ENCODE measurements at regions not wholly inside any gene's neighbourhood (a gene's known extent, or its start where the extent isn't known, plus 50 kb on each side); places are given as distances from the start of the nearest gene placed in this dataset.

DNA sequence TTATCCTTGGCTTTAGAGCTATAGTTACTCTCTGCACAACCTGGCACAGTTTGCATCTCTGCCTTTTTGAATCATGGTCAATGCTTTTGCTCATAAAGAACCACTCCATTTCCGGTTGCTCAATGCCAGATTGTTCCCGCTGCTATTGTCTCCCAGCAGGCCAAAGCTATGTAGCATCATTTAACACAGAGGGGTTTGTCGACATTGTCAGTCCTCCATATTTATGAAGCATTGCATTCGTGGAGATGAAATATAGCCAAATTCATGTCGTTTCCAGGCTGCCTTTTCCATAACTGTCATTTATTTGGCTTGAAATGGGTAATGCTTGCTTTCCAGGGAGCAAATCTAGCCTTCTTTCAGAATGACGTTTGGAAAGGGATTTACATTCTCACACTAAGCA is 598.8 kb downstream of the EPHA7 start:
- H3K4me1 Mint-ChIP-seq (ENCODE audit: low read depth in 2 of 2): no peaks in the 10 kb centered on the region
- no peak overlapping the region for H3K27ac Mint-ChIP-seq
- no peaks in the 10 kb centered on the region for H3K27me3 Mint-ChIP-seq
- no peak for DNase-seq
- no peak overlapping the region for H3K4me3 Mint-ChIP-seq
- peaks cover 7 to 9% of the 10 kb centered on the region in 2 donors for H3K9me3 Mint-ChIP-seq
- H3K36me3 Mint-ChIP-seq (ENCODE audit: insufficient read depth): no peaks in the 10 kb centered on the region
- no peak for ATAC-seq (replicated peaks)

DNA sequence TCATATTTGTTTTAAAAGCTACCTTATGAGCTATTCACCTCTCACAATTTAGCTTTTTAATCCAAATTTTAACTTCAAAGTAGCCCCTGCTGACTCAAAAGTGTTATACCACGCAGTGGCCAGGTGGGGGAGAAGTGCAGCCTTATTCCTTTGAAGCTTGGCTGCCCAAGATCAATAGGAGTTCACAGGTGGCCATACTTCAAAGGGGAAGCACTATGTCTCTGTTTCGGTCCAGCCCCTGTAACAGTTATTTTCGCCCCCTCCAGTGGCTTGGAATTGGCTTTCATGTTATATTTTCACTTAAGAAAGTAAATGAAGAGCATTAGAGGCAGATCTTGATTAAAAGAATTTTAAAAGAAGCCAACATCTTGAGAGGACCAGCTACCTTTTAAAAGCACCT is 608.4 kb downstream of the EPHA7 start:
- H3K27me3 Mint-ChIP-seq: no peaks in the 10 kb centered on the region
- H3K4me1 Mint-ChIP-seq (ENCODE audit: low read depth in 2 of 2): no peaks in the 10 kb centered on the region
- H3K27ac Mint-ChIP-seq: no peak overlapping the region
- no peak overlapping the region for H3K4me3 Mint-ChIP-seq
- no peaks in the 10 kb centered on the region for H3K9me3 Mint-ChIP-seq
- ATAC-seq (replicated peaks): no peak
- no peak for DNase-seq
- no peaks in the 10 kb centered on the region for H3K36me3 Mint-ChIP-seq (ENCODE audit: insufficient read depth)

DNA sequence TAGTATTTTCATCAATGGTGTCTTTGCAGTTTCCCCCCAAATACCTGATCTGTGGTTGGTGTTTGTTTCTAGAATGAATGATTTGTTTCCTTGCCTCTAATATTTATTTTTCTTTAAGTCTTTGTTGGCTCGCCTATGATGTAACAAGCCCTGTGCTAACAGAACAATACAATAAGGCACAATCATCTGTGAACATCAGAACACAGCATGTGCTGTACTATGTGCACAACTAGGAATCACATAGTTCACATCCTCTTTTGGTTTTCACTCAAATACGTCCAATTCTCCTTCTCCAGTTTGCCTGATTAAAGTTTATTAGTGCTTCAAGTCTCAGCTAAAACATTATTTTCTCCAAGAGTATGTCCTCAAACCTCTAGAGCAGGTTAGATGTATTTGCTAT is 613.1 kb downstream of the EPHA7 start:
- Mint-ChIP-seq H3K27me3 (no peaks in the 10 kb centered on the region), H3K36me3 (ENCODE audit: insufficient read depth) (no peaks in the 10 kb centered on the region), H3K9me3 (peaks cover 3 to 9% of the 10 kb centered on the region in 2 donors), H3K27ac (no peak overlapping the region), H3K4me1 (ENCODE audit: low read depth in 2 of 2) (no peaks in the 10 kb centered on the region), H3K4me3 (no peak overlapping the region)
- ATAC-seq (replicated peaks) (no peak), DNase-seq (no peak)

DNA sequence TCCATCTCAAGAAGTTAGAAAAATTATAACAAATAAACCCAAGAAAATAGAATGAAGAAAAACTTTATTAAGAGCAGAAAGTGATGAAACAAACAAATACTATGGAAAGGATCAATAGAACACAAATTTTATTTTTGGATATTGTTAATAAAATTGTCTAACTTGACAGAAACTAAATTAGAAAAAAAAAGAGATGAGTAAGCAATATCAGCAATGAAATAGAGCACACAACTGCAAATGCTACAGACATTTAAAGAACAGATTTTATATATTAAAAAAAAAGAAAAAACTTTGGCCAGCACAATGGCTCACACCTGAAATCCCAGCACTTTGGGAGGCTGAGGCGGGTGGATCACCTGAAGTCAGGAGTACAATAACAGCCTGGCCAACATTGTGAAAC is 628.0 kb downstream of the EPHA7 start:
- H3K4me3 Mint-ChIP-seq: no peak overlapping the region
- peaks cover 0 to 2% of the 10 kb centered on the region in 2 donors for H3K9me3 Mint-ChIP-seq

DNA sequence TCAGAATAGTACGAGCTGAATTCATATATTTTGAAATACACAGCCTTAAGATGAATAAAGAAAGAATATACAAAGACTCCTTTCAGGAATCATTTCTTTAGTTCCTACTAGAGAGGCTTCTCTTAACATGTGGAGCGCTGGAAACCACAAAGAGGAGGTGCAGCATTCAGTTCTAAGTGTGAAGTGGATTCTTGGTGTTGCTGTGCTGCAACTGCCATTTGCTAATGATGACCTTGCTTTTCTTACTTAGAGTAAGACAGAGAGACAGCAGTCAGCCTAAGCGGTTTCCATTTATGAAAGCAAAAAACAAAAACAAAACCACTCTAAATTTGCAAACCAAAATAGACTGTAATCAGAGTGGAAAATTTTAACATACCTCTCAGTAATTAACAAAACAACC is 629.0 kb downstream of the EPHA7 start:
- no peaks in the 10 kb centered on the region for H3K9me3 Mint-ChIP-seq
- H3K27ac Mint-ChIP-seq: no peak overlapping the region
- no peaks in the 10 kb centered on the region for H3K4me1 Mint-ChIP-seq (ENCODE audit: low read depth in 2 of 2)
- DNase-seq (no peak), ATAC-seq (replicated peaks) (no peak)
- no peaks in the 10 kb centered on the region for H3K27me3 Mint-ChIP-seq
- H3K36me3 Mint-ChIP-seq (ENCODE audit: insufficient read depth): no peaks in the 10 kb centered on the region
- no peak overlapping the region for H3K4me3 Mint-ChIP-seq

More for the DNA sequence above, 628.0 kb downstream of the EPHA7 start:
- Mint-ChIP-seq H3K4me1 (ENCODE audit: low read depth in 2 of 2) (no peaks in the 10 kb centered on the region), H3K27me3 (no peaks in the 10 kb centered on the region), H3K36me3 (ENCODE audit: insufficient read depth) (no peaks in the 10 kb centered on the region), H3K27ac (no peak overlapping the region)
- ATAC-seq (replicated peaks): no peak
- DNase-seq: no peak

DNA sequence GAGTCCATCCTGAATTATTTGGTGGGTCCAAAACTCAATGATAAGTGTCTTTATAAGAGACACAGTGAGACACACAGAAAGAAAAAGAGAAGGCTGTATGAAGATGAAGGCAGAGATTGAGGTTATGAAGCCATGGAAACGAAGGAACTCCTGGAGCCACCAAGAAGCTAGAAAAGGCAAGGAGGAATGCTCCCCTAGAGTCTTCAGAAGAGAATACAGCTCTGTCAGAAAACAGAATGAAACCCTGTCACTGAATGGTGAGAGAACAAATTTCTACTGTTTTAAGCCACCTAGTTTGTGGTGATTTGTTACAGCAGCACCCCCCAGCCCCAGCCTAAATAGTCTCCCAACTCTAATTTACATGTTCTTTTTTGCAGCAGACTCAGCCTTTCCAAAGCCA is 635.1 kb downstream of the EPHA7 start:
- Mint-ChIP-seq H3K27ac (no peak overlapping the region), H3K27me3 (no peaks in the 10 kb centered on the region), H3K36me3 (ENCODE audit: insufficient read depth) (no peaks in the 10 kb centered on the region), H3K9me3 (peaks cover 0 to 5% of the 10 kb centered on the region in 2 donors), H3K4me1 (ENCODE audit: low read depth in 2 of 2) (no peaks in the 10 kb centered on the region), H3K4me3 (no peak overlapping the region)
- DNase-seq (no peak), ATAC-seq (replicated peaks) (no peak)

DNA sequence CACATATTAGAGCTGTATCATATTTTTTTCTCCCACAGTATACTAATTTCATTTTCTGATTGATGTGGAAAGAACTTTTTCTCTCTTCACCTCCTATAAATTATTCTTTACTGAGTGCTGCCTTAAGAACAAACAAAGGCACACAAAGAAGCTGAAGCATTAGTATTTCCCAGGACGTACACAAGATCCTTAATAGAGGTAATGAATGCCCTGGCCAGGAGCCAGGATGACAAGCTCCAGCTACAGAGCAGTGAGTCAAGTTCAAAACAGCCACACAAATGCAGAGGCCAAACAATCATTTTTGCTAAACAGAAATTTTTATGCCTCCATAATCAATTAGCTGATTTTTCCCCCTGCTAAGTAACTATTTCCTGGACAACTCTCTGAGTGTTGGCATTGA is 639.6 kb downstream of the EPHA7 start:
- no peaks in the 10 kb centered on the region for H3K36me3 Mint-ChIP-seq (ENCODE audit: insufficient read depth)
- DNase-seq: no peak
- H3K4me3 Mint-ChIP-seq: no peak overlapping the region
- no peaks in the 10 kb centered on the region for H3K27me3 Mint-ChIP-seq
- peaks cover 0 to 5% of the 10 kb centered on the region in 2 donors for H3K9me3 Mint-ChIP-seq
- H3K4me1 Mint-ChIP-seq (ENCODE audit: low read depth in 2 of 2): no peaks in the 10 kb centered on the region
- ATAC-seq (replicated peaks): no peak
- H3K27ac Mint-ChIP-seq: no peak overlapping the region

DNA sequence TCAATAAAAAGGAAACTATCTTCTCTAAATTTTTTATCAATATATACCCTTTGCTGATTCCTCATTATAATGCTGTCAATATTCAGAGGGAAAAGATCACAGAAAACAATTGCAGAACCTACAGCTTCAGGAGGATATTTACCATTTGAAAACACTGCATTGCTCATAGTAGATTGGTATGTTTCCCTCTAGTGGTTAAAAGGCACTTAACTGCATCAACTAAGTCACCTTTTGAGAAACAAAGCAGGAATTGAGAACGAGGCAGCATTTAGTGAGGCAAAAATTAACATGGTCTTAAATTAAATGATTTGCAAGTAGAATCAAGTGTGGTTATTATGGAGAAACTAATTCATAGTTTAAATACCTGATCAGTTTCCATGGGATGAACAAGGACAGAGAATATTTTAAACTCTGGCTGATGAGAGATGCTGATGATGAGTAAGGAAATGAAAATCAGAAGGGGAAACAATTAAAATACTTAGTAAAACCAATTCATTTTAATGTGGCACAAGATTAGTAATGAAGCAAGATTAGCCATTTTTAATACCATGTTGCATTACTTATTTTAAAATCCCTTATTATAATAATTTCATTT is 642.1 kb downstream of the EPHA7 start:
- DNase-seq (no peak), ATAC-seq (replicated peaks) (no peak)
- Mint-ChIP-seq H3K27ac (no peak overlapping the region), H3K27me3 (no peaks in the 10 kb centered on the region), H3K36me3 (ENCODE audit: insufficient read depth) (no peaks in the 10 kb centered on the region), H3K4me1 (ENCODE audit: low read depth in 2 of 2) (no peaks in the 10 kb centered on the region), H3K9me3 (peaks cover 0 to 3% of the 10 kb centered on the region in 2 donors), H3K4me3 (no peak overlapping the region)

DNA sequence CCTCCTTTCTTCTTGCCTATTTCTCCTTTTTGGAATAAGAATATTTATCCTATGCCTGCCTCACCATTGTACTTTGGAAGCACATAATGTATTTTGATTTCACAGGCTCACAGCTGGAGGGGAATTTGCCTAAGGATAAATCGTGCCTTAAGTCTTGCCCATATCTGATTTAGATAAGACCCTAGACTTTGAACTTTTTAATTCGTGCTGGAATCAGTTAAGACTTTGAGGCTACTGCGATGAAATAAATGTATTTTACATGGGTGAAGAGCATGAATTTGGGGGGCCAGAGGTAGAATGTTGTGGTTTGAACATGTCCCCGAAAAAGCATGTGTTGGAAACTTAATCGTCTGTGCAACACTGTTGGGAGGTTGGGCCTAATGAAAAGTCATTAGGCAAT is 648.8 kb downstream of the EPHA7 start:
- Mint-ChIP-seq H3K4me1 (ENCODE audit: low read depth in 2 of 2) (no peaks in the 10 kb centered on the region), H3K4me3 (no peak overlapping the region), H3K27me3 (no peaks in the 10 kb centered on the region), H3K36me3 (ENCODE audit: insufficient read depth) (no peaks in the 10 kb centered on the region), H3K9me3 (peaks cover 4 to 14% of the 10 kb centered on the region in 2 donors), H3K27ac (no peak overlapping the region)
- ATAC-seq (replicated peaks) (no peak), DNase-seq (no peak)

DNA sequence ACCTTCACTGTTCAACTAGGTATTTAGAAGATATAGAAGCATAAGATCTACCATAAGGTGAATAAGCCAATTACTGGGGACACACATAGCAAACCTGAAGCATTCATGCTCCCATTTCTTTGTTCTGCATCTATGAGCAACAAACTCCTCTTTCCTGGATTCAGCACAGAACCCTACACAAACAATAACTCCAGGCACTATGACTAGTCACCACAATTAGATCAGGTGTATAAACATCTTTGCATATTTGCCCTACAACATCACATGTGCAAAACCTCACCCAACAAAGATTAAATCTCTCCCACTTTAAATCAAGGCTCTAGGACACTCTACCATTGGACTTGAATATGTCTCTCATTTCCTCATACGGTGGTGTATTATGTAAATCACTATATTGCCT is 652.3 kb downstream of the EPHA7 start:
- H3K27ac Mint-ChIP-seq: no peak overlapping the region
- H3K9me3 Mint-ChIP-seq: peaks cover 8 to 14% of the 10 kb centered on the region in 2 donors
- H3K27me3 Mint-ChIP-seq: no peaks in the 10 kb centered on the region
- no peaks in the 10 kb centered on the region for H3K36me3 Mint-ChIP-seq (ENCODE audit: insufficient read depth)
- no peak overlapping the region for H3K4me3 Mint-ChIP-seq
- no peak for ATAC-seq (replicated peaks)
- DNase-seq: no peak
- no peaks in the 10 kb centered on the region for H3K4me1 Mint-ChIP-seq (ENCODE audit: low read depth in 2 of 2)

DNA sequence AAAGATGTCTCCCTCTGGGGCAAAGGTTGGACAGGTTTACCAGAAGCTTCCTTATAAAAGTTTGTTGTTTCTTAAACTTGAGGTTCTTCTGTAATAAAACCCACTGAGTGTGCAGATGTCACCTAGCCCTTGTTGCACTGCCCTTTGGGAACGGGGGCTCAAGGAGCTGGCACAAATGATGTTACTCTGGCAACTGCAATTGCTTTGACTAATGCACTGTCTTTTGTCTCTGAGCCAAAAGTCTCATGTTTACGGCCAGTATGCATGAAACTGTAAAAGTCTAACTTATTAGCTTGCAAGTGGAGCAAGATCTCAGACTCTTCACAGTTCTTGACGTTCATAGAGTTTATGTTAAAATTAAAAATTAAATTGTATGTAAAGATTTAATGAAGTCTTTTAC is 655.7 kb downstream of the EPHA7 start:
- Mint-ChIP-seq H3K9me3 (peaks cover 6 to 11% of the 10 kb centered on the region in 2 donors), H3K4me3 (no peak overlapping the region), H3K27me3 (no peaks in the 10 kb centered on the region), H3K4me1 (ENCODE audit: low read depth in 2 of 2) (no peaks in the 10 kb centered on the region), H3K27ac (no peak overlapping the region), H3K36me3 (ENCODE audit: insufficient read depth) (no peaks in the 10 kb centered on the region)
- DNase-seq: no peak
- ATAC-seq (replicated peaks): no peak

DNA sequence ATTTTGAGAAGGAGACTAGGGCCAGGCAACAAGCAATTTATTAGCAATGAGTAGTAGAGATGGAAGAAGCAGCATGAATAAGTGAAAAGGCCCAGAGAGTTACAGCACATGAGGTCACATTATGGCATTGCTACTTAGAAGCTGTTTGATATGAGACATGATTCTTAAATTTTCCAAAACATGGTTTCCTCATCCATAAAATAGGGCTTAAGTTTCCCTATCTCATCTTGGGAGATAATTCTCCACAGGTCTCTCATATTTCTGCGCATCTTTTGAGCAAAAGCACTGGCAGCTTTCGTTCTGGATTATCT is 656.1 kb downstream of the EPHA7 start:
- ATAC-seq (replicated peaks) (no peak), DNase-seq (no peak)
- no peak overlapping the region for H3K27ac Mint-ChIP-seq
- H3K4me1 Mint-ChIP-seq (ENCODE audit: low read depth in 2 of 2): no peaks in the 10 kb centered on the region
- H3K4me3 Mint-ChIP-seq: no peak overlapping the region
- H3K9me3 Mint-ChIP-seq: peaks cover 6 to 7% of the 10 kb centered on the region in 2 donors
- no peaks in the 10 kb centered on the region for H3K36me3 Mint-ChIP-seq (ENCODE audit: insufficient read depth)
- no peaks in the 10 kb centered on the region for H3K27me3 Mint-ChIP-seq

DNA sequence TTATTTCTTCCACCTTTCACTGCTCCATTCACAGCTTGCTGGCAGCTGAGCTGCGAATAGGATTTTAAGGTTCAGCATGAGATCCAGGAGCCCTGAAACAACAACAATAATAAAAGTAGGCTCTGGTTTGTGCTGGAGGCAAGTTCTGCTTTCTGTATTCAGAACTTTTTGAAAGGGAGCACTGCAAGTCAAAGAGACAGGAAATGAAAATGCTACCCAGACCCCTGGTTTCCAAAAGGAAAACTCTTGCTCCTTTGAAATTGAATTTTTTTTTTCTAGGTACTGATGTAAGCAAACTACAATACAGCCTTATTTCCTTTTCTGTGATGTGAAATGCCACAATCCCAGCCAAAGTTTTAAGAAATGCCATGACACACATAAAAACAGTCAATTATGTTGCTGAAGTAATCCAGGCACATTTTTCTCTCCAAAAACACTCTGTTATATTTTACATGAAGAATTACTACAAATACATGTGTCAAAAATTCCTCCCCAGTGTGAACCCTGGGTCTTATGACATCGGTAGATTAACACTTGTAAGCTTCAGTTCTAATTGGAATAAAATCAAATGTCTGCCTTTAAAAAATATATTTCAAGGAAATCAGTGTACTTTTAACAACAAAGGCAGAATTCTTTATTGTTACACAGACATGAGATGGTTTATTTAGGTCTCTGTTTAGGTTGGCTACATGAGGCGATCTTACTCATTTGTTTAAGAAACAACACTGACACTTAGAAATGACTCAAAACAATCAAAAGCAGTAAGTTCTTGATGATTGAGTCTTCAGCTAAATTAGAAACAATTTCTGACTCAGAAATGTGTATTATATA is 656.7 kb downstream of the EPHA7 start:
- H3K36me3 Mint-ChIP-seq (ENCODE audit: insufficient read depth): no peaks in the 10 kb centered on the region
- DNase-seq (no peak), ATAC-seq (replicated peaks) (no peak)
- H3K27ac Mint-ChIP-seq: no peak overlapping the region
- peaks cover 6 to 7% of the 10 kb centered on the region in 2 donors for H3K9me3 Mint-ChIP-seq
- no peaks in the 10 kb centered on the region for H3K4me1 Mint-ChIP-seq (ENCODE audit: low read depth in 2 of 2)
- no peaks in the 10 kb centered on the region for H3K27me3 Mint-ChIP-seq
- H3K4me3 Mint-ChIP-seq: no peak overlapping the region

DNA sequence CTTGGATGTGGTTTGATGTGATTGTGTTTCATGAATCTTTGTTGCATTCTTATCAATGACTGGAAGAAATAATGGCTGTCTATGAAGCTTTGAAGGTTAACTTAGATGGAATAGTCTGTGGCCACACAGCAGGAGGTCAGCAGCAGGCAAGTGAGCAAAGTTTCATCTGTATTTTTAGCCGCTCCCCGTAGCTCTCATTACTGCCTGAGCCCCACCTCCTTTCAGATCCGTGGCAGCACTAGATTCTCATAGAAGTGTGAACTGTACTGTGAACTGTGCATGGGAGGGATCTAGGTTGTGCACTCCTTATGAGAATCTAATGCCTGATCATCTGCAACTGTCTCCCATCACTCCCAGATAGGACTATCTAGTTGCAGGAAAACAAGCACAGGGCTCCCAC is 660.2 kb downstream of the EPHA7 start:
- Mint-ChIP-seq H3K27me3 (no peaks in the 10 kb centered on the region), H3K27ac (no peak overlapping the region), H3K9me3 (peaks cover 4 to 13% of the 10 kb centered on the region in 2 donors), H3K4me3 (no peak overlapping the region), H3K4me1 (ENCODE audit: low read depth in 2 of 2) (no peaks in the 10 kb centered on the region), H3K36me3 (ENCODE audit: insufficient read depth) (no peaks in the 10 kb centered on the region)
- DNase-seq (no peak), ATAC-seq (replicated peaks) (no peak)

Measured in effector memory CD8-positive, alpha-beta T cell (primary cell).